OCI-LY1 (cell line): ENCODE measurements at regions not wholly inside any gene's neighbourhood (a gene's known extent, or its start where the extent isn't known, plus 50 kb on each side); places are given as distances from the start of the nearest gene placed in this dataset.
"Not testable (repeated sequence)": the region's sequence is repeated elsewhere in the genome, so short reads cannot be mapped to it uniquely, and the experiment has no call there.

Source experiments
- H2AFZ ChIP-seq: fragments of 200-600 bp; sonication (generic), shearing (Covaris generic); 2 replicates; pipeline ENCODE4 v1.6.0; 2014; ENCODE audit warnings: antibody characterized with exemption, mild to moderate bottlenecking, low read length
- H3F3A ChIP-seq: fragments of 200-600 bp; sonication (generic), shearing (Covaris generic); 2 replicates; pipeline ENCODE4 v1.6.0; 2014; ENCODE audit warnings: mild to moderate bottlenecking, antibody characterized with exemption, low read length, moderate library complexity; ENCODE audit not compliant: insufficient read depth
- H3K27ac ChIP-seq: fragments of 200-600 bp; sonication (generic); 2 replicates; pipeline ENCODE4 v1.5.1; 2014; ENCODE audit warnings: low read length, mixed run types, mild to moderate bottlenecking, low read depth; ENCODE audit not compliant: poor library complexity, severe bottlenecking
- H3K27me3 ChIP-seq: fragments of 200-600 bp; sonication (generic); 2 replicates; pipeline ENCODE4 v1.6.0; 2014; ENCODE audit warnings: antibody characterized with exemption, mild to moderate bottlenecking, low read length, moderate library complexity; ENCODE audit not compliant: insufficient read depth
- H3K36me3 ChIP-seq: fragments of 200-600 bp; sonication (generic); 2 replicates; pipeline ENCODE4 v1.6.1; 2014; ENCODE audit warnings: mild to moderate bottlenecking, antibody characterized with exemption, low read length, moderate library complexity, mixed read lengths; ENCODE audit not compliant: insufficient read depth
- H3K4me1 ChIP-seq: fragments of 200-600 bp; sonication (generic); 2 replicates; pipeline ENCODE4 v1.5.1; 2014; ENCODE audit warnings: mild to moderate bottlenecking, low read length, moderate library complexity; ENCODE audit not compliant: insufficient read depth, severe bottlenecking
- H3K4me2 ChIP-seq: fragments of 200-600 bp; sonication (generic), shearing (Covaris generic); 2 replicates; pipeline ENCODE4 v1.6.1; 2014; ENCODE audit warnings: low read length
- H3K4me3 ChIP-seq: fragments of 200-600 bp; sonication (generic); 2 replicates; pipeline ENCODE4 v1.5.1; 2014; ENCODE audit warnings: low read length, low read depth, mild to moderate bottlenecking, mixed read lengths; ENCODE audit not compliant: poor library complexity, severe bottlenecking
- H3K79me2 ChIP-seq: fragments of 200-600 bp; shearing (Covaris generic); 2 replicates; pipeline ENCODE4 v1.6.1; 2016; ENCODE audit warnings: mixed run types, low read length, mixed read lengths; ENCODE audit not compliant: insufficient read depth
- H3K9ac ChIP-seq: fragments of 200-600 bp; sonication (generic), shearing (Covaris generic); 2 replicates; pipeline ENCODE4 v1.6.1; 2014; ENCODE audit warnings: mild to moderate bottlenecking, low read length, mixed read lengths
- H3K9me2 ChIP-seq: fragments of 200-600 bp; sonication (generic), shearing (Covaris generic); 2 replicates; pipeline ENCODE4 v1.6.1; 2014; ENCODE audit warnings: low read depth, mild to moderate bottlenecking, low read length, mixed read lengths
- H3K9me3 ChIP-seq: fragments of 200-600 bp; shearing (Covaris generic); 2 replicates; pipeline ENCODE4 v1.6.1; 2014; ENCODE audit warnings: low read length, mixed read lengths
- H4K20me1 ChIP-seq: fragments of 200-600 bp; sonication (generic), shearing (Covaris generic); 2 replicates; pipeline ENCODE4 v1.6.0; 2016; ENCODE audit warnings: mild to moderate bottlenecking, low read length; ENCODE audit not compliant: insufficient read depth
- EZH2 ChIP-seq: fragments of 200-600 bp; sonication (generic), shearing (Covaris generic); IDR thresholded peaks from 2 replicates; pipeline ENCODE4 v1.8.0; 2017; ENCODE audit warnings: borderline replicate concordance, mixed run types, mild to moderate bottlenecking, antibody characterized with exemption, low read length, moderate library complexity, mixed read lengths
- TF ChIP-seq, protein P1 (sequence below): fragments of 200-600 bp; sonication (generic), shearing (Covaris generic); IDR thresholded peaks from 2 replicates; pipeline ENCODE4 v1.5.1; 2017; ENCODE audit warnings: mild to moderate bottlenecking, antibody characterized with exemption, low read length, moderate library complexity, mixed read lengths

DNA sequence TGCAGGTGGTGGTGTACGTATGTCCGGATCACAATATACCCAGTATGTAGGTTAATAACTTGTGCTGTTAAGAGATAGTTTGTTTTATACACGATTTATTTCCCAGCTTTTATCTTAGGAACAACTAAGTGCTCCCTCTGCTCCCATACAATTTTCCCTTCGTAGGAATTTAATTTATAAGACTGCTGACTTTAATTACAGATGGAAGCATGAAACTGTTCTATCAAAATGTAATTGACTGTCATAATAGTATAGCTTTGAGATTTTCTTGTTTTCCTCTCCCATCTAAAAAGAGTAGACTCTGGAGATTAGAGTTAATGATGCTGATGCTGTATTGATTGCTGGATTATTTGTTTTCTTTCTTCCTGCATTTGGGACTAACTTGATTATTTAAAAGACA lies 370.7 kb upstream of the SGO1 start:
- Histone ChIP-seq H2AFZ (no peak overlapping the region), H3K9me3 (no peaks in the 10 kb centered on the region), H3K36me3 (no peaks in the 10 kb centered on the region), H3K4me1 (no peaks in the 10 kb centered on the region), H3F3A (no peaks in the 10 kb centered on the region), H3K27me3 (no peaks in the 10 kb centered on the region), H4K20me1 (no peaks in the 10 kb centered on the region), H3K4me3 (no peak overlapping the region), H3K9ac (no peak overlapping the region), H3K9me2 (no peaks in the 10 kb centered on the region), H3K4me2 (no peak overlapping the region), H3K79me2 (no peaks in the 10 kb centered on the region), H3K27ac (no peak overlapping the region)
- no peak for TF ChIP-seq EZH2
- TF ChIP-seq, protein P1, sequence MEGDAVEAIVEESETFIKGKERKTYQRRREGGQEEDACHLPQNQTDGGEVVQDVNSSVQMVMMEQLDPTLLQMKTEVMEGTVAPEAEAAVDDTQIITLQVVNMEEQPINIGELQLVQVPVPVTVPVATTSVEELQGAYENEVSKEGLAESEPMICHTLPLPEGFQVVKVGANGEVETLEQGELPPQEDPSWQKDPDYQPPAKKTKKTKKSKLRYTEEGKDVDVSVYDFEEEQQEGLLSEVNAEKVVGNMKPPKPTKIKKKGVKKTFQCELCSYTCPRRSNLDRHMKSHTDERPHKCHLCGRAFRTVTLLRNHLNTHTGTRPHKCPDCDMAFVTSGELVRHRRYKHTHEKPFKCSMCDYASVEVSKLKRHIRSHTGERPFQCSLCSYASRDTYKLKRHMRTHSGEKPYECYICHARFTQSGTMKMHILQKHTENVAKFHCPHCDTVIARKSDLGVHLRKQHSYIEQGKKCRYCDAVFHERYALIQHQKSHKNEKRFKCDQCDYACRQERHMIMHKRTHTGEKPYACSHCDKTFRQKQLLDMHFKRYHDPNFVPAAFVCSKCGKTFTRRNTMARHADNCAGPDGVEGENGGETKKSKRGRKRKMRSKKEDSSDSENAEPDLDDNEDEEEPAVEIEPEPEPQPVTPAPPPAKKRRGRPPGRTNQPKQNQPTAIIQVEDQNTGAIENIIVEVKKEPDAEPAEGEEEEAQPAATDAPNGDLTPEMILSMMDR = no peak

DNA sequence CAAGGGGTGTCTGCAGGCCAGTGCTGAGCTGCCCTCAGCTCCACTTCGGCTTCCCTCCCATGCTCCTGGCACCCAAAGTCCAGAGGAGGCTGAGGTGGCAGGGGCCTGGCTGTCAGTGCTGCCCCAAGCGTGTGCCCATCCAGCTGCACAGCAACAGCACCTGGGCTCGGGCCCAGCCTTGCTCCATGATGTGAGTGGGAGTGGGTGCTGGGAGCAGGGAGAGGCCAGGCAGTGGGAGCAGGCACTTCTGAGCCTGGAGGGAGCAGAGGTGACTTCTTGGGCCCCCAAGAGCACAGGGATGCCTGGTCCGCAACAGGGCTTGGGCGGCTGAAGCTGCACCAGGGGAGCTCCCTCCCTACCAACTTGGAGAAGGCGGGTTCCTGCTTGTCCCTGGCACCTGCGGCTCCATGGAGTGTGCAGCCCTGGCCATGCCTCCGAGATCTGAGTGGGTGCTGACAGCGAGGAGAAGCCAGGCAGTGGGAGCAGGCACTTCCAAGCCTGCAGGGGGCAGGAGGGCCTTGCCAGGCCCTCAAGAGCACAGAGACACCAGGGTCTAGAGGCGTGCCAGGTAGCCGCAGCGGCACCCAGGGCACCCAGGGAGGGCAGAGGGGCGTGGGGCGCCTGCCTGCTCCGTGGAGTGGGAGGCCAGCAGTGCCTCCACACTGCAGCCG lies 366.7 kb upstream of the SGO1 start:
- Histone ChIP-seq H3F3A (no peaks in the 10 kb centered on the region), H3K9me2 (no peaks in the 10 kb centered on the region), H3K27ac (no peak overlapping the region), H3K4me3 (no peak overlapping the region), H3K4me1 (no peaks in the 10 kb centered on the region), H3K27me3 (no peaks in the 10 kb centered on the region), H3K36me3 (no peaks in the 10 kb centered on the region), H3K4me2 (no peak overlapping the region), H3K79me2 (no peaks in the 10 kb centered on the region), H3K9me3 (no peaks in the 10 kb centered on the region), H3K9ac (no peak overlapping the region), H4K20me1 (no peaks in the 10 kb centered on the region), H2AFZ (no peak overlapping the region)
- no peak for TF ChIP-seq EZH2
- TF ChIP-seq, protein P1 = no peak

DNA sequence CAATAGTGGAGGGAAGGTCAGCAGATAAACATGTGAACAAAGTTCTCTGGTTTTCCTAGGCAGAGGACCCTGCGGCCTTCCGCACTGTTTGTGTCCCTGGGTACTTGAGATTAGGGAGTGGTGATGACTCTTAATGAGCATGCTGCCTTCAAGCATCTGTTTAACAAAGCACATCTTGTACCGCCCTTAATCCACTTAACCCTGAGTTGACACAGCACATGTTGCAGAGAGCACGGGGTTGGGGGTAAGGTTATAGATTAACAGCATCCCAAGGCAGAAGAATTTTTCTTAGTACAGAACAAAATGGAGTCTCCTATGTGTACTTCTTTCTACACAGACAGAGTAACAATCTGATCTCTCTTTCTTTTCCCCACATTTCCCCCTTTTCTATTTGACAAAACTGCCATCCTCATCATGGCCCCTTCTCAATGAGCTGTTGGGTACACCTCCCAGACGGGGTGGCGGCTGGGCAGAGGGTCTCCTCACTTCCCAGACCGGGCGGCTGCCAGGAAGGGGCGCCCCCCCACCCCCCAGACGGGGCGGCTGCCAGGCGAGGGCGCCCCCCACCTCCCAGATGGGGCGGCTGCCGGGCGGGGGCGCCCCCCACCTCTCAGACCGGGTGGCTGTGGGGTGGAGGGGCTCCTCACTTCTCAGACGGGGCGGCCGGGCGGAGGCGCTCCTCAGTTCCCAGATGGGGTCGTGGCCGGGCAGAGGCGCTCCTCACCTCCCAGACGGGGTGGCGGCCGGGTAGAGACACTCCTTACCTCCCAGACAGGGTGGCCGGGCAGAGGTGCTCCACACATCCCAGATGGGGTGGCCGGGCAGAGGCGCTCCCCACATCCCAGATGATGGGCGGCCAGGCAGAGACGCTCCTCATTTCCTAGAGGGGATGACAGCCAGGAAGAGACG lies 361.6 kb upstream of the SGO1 start:
- not testable (repeated sequence) for H3K27me3 ChIP-seq, H3K4me2 ChIP-seq, H3K27ac ChIP-seq, H3K4me1 ChIP-seq, H4K20me1 ChIP-seq, H3K9ac ChIP-seq, H3F3A ChIP-seq, H3K9me3 ChIP-seq, H3K36me3 ChIP-seq, H2AFZ ChIP-seq, H3K79me2 ChIP-seq, H3K4me3 ChIP-seq, H3K9me2 ChIP-seq
